Activated B cell treated with CpG ODN at 0.5 μM for 24 hours (primary cell): ENCODE measurements at regions not wholly inside any gene's neighbourhood (a gene's known extent, or its start where the extent isn't known, plus 50 kb on each side); places are given as distances from the start of the nearest gene placed in this dataset.

Experiments
- ATAC-seq: fragments of 200-7000 bp; cut with Tn5 transposase; one replicate; pipeline ENCODE4 v1.10.0; 2021; ENCODE audit warnings: low read depth, mild to moderate bottlenecking, moderate library complexity
- CTCF ChIA-PET: fragments of 350-600 bp; sonication (Branson Sonifier 250); formaldehyde crosslinking; loops from one replicate; lab custom pipeline; 2021; ENCODE audit warnings: antibody characterized with exemption; lab: Charles Lee
- POLR2A ChIA-PET: fragments of 350-600 bp; sonication (Branson Sonifier 250); formaldehyde crosslinking; loops from one replicate; lab custom pipeline; 2021; ENCODE audit warnings: antibody characterized with exemption; lab: Charles Lee
- DNase-seq: peaks from one replicate; pipeline ENCODE4 v3.0.0; 2022
- H3K27ac Mint-ChIP-seq: one replicate; pipeline ENCODE4 v1.8.0; 2020; ENCODE audit warnings: mixed read lengths
- H3K27me3 Mint-ChIP-seq: one replicate; pipeline ENCODE4 v1.8.0; 2021; ENCODE audit warnings: mixed read lengths
- H3K36me3 Mint-ChIP-seq: one replicate; pipeline ENCODE4 v1.8.0; 2021; ENCODE audit warnings: low read depth, mixed read lengths
- H3K4me1 Mint-ChIP-seq: one replicate; pipeline ENCODE4 v1.8.0; 2021; ENCODE audit warnings: mixed read lengths
- H3K4me3 Mint-ChIP-seq: one replicate; pipeline ENCODE4 v1.8.0; 2020; ENCODE audit warnings: mild to moderate bottlenecking, mixed read lengths
- H3K9me3 Mint-ChIP-seq: one replicate; pipeline ENCODE4 v1.8.0; 2020; ENCODE audit warnings: mixed read lengths
- CTCF ChIP-seq: fragments of 200-600 bp; IDR thresholded peaks from one replicate; pipeline ENCODE4 v1.8.0; 2022; ENCODE audit warnings: antibody characterized with exemption, mild to moderate bottlenecking
- intact Hi-C: fragments of 100-400 bp; cut with micrococcal nuclease; formaldehyde crosslinking; loops from one replicate; pipeline ENCODE4 v1.15.1; 2024

GRCh38 chr4:110945600-110945999 is 322.7 kb upstream of the PITX2 start:
- Mint-ChIP-seq H3K4me1 (no peaks in the 10 kb centered on the region), H3K36me3 (no peaks in the 10 kb centered on the region), H3K9me3 (no peaks in the 10 kb centered on the region), H3K27me3 (no peaks in the 10 kb centered on the region), H3K27ac (no peak overlapping the region), H3K4me3 (no peak overlapping the region)
- ChIA-PET POLR2A (no interaction called here), CTCF (no interaction called here)
- no peak for DNase-seq
- no peak for ATAC-seq
- intact Hi-C loops, result no loop called here
- TF ChIP-seq CTCF, result no peak

GRCh38 chr4:110949542-110949941 is 326.7 kb upstream of the PITX2 start:
- ChIA-PET CTCF (no interaction called here), POLR2A (no interaction called here)
- no peak overlapping the region for H3K4me3 Mint-ChIP-seq
- H3K27me3 Mint-ChIP-seq, result no peaks in the 10 kb centered on the region
- H3K27ac Mint-ChIP-seq, result no peak overlapping the region
- H3K4me1 Mint-ChIP-seq, result no peaks in the 10 kb centered on the region
- intact Hi-C loops, result no loop called here
- no peak for TF ChIP-seq CTCF
- ATAC-seq (no peak), DNase-seq (no peak)
- H3K36me3 Mint-ChIP-seq, result no peaks in the 10 kb centered on the region
- H3K9me3 Mint-ChIP-seq, result no peaks in the 10 kb centered on the region

- Mint-ChIP-seq H3K9me3 (no peaks in the 10 kb centered on the region), H3K27me3 (no peaks in the 10 kb centered on the region), H3K36me3 (no peaks in the 10 kb centered on the region), H3K27ac (no peak overlapping the region), H3K4me1 (no peaks in the 10 kb centered on the region), H3K4me3 (no peak overlapping the region)
- ATAC-seq, result no peak
- ChIA-PET POLR2A (interaction anchor here (0.7 kb wide), 1 partner anchor 14 kb away, joined by 4 read pairs; no protein-coding TSS in a partner anchor), CTCF (interaction anchor here (0.6 kb wide), 1 partner anchor 111 kb away, joined by 3 read pairs; no protein-coding TSS in a partner anchor)
- intact Hi-C loops, result no loop called here
- no peak for TF ChIP-seq CTCF
- DNase-seq, result no peak
Observed at GRCh38 chr4:110950731-110951130, 327.9 kb upstream of the PITX2 start.

- H3K9me3 Mint-ChIP-seq, result no peaks in the 10 kb centered on the region
- ATAC-seq (no peak), DNase-seq (no peak)
- intact Hi-C loops, result no loop called here
- ChIA-PET CTCF (no interaction called here), POLR2A (no interaction called here)
- no peak overlapping the region for H3K27ac Mint-ChIP-seq
- no peak for TF ChIP-seq CTCF
- no peaks in the 10 kb centered on the region for H3K4me1 Mint-ChIP-seq
- H3K36me3 Mint-ChIP-seq, result no peaks in the 10 kb centered on the region
- H3K27me3 Mint-ChIP-seq, result no peaks in the 10 kb centered on the region
- no peak overlapping the region for H3K4me3 Mint-ChIP-seq
Observed at GRCh38 chr4:110953191-110953590, 330.3 kb upstream of the PITX2 start.

GRCh38 chr4:110953898-110954297 is 331.0 kb upstream of the PITX2 start:
- DNase-seq (no peak), ATAC-seq (no peak)
- ChIA-PET POLR2A (no interaction called here), CTCF (no interaction called here)
- Mint-ChIP-seq H3K36me3 (no peaks in the 10 kb centered on the region), H3K4me3 (no peak overlapping the region), H3K4me1 (no peaks in the 10 kb centered on the region), H3K9me3 (no peaks in the 10 kb centered on the region), H3K27ac (no peak overlapping the region), H3K27me3 (no peaks in the 10 kb centered on the region)
- intact Hi-C loops, result no loop called here
- no peak for TF ChIP-seq CTCF
